GM23248 (cell line): ENCODE measurements at regions not wholly inside any gene's neighbourhood (a gene's known extent, or its start where the extent isn't known, plus 50 kb on each side); places are given as distances from the start of the nearest gene placed in this dataset.

Source experiments
- EZH2 ChIP-seq: fragments of 200-600 bp; sonication (generic); IDR thresholded peaks from 2 replicates; pipeline ENCODE4 v1.6.1; 2018; ENCODE audit warnings: antibody characterized with exemption, mild to moderate bottlenecking; ENCODE audit not compliant: insufficient read depth, poor library complexity, severe bottlenecking
- EZH2phosphoT487 ChIP-seq: fragments of 200-600 bp; sonication (generic); IDR thresholded peaks from 2 replicates; pipeline ENCODE4 v1.6.1; 2018; ENCODE audit warnings: antibody characterized with exemption, moderate library complexity, mild to moderate bottlenecking, low read depth; ENCODE audit not compliant: insufficient read depth

GRCh38 chr9:95756986-95757385 is 118.5 kb upstream of the ERCC6L2 start:
- TF ChIP-seq EZH2phosphoT487 (no peak), EZH2 (no peak)
